ENCODE measurements at regions not wholly inside any gene's neighbourhood (a gene's known extent, or its start where the extent isn't known, plus 50 kb on each side); places are given as distances from the start of the nearest gene placed in this dataset.

DNA sequence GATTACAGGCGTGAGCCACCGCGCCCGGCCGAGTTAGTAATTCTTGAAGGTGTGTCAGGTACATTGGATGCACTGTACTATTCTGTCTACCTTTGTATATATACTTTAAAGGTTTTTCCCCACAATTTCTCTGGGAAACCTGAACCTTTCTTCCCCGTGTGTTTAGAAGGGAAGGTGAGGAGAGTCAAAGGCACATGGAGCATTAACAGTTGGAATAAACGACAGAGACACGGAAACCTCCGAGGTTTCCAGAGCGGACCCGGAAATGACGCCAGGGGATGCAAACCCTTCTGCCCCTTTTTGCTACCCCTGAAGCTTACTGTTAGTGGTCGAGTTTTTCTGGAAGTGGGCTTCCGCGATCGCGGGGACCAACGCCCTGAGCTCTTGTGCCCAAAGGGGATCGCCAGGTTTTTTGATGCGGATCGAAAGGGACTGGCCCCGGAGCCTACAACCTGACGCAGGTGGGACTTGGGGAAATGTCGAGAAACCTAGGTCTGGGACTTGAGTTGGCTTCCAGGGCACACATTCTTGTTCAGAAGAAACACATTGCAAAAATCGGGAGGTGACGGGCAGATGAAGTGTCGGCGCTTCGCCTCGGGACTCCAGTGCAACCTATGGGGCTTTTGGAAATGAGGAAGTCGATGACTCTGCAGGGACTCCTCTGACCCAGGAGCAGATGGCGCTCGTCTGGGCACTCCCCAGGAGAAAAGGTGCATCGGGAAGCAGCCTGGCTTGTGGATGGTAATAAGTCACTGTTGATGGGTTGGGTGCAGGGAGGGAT is 218.2 kb downstream of the OR2B2 start (continued):
- TF ChIP-seq, protein P1, sequence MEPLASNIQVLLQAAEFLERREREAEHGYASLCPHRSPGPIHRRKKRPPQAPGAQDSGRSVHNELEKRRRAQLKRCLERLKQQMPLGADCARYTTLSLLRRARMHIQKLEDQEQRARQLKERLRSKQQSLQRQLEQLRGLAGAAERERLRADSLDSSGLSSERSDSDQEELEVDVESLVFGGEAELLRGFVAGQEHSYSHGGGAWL (CRISPR knock-in tag; IDR thresholded peaks at IDR 0.05) = peak; percentile 60
- TF ChIP-seq, protein P2, sequence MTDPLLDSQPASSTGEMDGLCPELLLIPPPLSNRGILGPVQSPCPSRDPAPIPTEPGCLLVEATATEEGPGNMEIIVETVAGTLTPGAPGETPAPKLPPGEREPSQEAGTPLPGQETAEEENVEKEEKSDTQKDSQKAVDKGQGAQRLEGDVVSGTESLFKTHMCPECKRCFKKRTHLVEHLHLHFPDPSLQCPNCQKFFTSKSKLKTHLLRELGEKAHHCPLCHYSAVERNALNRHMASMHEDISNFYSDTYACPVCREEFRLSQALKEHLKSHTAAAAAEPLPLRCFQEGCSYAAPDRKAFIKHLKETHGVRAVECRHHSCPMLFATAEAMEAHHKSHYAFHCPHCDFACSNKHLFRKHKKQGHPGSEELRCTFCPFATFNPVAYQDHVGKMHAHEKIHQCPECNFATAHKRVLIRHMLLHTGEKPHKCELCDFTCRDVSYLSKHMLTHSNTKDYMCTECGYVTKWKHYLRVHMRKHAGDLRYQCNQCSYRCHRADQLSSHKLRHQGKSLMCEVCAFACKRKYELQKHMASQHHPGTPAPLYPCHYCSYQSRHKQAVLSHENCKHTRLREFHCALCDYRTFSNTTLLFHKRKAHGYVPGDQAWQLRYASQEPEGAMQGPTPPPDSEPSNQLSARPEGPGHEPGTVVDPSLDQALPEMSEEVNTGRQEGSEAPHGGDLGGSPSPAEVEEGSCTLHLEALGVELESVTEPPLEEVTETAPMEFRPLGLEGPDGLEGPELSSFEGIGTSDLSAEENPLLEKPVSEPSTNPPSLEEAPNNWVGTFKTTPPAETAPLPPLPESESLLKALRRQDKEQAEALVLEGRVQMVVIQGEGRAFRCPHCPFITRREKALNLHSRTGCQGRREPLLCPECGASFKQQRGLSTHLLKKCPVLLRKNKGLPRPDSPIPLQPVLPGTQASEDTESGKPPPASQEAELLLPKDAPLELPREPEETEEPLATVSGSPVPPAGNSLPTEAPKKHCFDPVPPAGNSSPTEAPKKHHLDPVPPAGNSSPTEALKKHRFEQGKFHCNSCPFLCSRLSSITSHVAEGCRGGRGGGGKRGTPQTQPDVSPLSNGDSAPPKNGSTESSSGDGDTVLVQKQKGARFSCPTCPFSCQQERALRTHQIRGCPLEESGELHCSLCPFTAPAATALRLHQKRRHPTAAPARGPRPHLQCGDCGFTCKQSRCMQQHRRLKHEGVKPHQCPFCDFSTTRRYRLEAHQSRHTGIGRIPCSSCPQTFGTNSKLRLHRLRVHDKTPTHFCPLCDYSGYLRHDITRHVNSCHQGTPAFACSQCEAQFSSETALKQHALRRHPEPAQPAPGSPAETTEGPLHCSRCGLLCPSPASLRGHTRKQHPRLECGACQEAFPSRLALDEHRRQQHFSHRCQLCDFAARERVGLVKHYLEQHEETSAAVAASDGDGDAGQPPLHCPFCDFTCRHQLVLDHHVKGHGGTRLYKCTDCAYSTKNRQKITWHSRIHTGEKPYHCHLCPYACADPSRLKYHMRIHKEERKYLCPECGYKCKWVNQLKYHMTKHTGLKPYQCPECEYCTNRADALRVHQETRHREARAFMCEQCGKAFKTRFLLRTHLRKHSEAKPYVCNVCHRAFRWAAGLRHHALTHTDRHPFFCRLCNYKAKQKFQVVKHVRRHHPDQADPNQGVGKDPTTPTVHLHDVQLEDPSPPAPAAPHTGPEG (CRISPR knock-in tag; IDR thresholded peaks at IDR 0.05) = peak; percentile 50; the same call in 1 of the 2 replicates
- no peak for TF ChIP-seq NFIC (IDR thresholded peaks at IDR 0.05; ENCODE audit: low read length)
- TF ChIP-seq TBL1XR1 (IDR thresholded peaks at IDR 0.05; ENCODE audit: borderline replicate concordance, low read length, partially characterized antibody) = no peak
- TF ChIP-seq ZNF546 (CRISPR knock-in tag; conservative IDR thresholded peaks at IDR 0.05) = no peak
- no peak for TF ChIP-seq NCOA5 (CRISPR knock-in tag; IDR thresholded peaks at IDR 0.05)
- TF ChIP-seq ZSCAN20 (CRISPR knock-in tag; IDR thresholded peaks at IDR 0.05; ENCODE audit: borderline replicate concordance) = no peak
- TF ChIP-seq THAP11 (CRISPR knock-in tag; IDR thresholded peaks at IDR 0.05) = peak; percentile 81
- TF ChIP-seq, protein P3, sequence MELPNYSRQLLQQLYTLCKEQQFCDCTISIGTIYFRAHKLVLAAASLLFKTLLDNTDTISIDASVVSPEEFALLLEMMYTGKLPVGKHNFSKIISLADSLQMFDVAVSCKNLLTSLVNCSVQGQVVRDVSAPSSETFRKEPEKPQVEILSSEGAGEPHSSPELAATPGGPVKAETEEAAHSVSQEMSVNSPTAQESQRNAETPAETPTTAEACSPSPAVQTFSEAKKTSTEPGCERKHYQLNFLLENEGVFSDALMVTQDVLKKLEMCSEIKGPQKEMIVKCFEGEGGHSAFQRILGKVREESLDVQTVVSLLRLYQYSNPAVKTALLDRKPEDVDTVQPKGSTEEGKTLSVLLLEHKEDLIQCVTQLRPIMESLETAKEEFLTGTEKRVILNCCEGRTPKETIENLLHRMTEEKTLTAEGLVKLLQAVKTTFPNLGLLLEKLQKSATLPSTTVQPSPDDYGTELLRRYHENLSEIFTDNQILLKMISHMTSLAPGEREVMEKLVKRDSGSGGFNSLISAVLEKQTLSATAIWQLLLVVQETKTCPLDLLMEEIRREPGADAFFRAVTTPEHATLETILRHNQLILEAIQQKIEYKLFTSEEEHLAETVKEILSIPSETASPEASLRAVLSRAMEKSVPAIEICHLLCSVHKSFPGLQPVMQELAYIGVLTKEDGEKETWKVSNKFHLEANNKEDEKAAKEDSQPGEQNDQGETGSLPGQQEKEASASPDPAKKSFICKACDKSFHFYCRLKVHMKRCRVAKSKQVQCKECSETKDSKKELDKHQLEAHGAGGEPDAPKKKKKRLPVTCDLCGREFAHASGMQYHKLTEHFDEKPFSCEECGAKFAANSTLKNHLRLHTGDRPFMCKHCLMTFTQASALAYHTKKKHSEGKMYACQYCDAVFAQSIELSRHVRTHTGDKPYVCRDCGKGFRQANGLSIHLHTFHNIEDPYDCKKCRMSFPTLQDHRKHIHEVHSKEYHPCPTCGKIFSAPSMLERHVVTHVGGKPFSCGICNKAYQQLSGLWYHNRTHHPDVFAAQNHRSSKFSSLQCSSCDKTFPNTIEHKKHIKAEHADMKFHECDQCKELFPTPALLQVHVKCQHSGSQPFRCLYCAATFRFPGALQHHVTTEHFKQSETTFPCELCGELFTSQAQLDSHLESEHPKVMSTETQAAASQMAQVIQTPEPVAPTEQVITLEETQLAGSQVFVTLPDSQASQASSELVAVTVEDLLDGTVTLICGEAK (IDR thresholded peaks at IDR 0.05) = no peak
- TF ChIP-seq, protein P3 (CRISPR knock-in tag; IDR thresholded peaks at IDR 0.05) = no peak
- TF ChIP-seq HHEX (CRISPR knock-in tag; IDR thresholded peaks at IDR 0.05) = no peak

Measured in HepG2 (cell line).